ENCODE measurements at regions not wholly inside any gene's neighbourhood (a gene's known extent, or its start where the extent isn't known, plus 50 kb on each side); places are given as distances from the start of the nearest gene placed in this dataset.

GRCh38 chr11:24046731-24047130 lies 450.1 kb upstream of the LUZP2 start:
- H3K4me3 ChIP-seq (ENCODE audit: low read depth, low read length) = no peak overlapping the region
- TF ChIP-seq CTCF (IDR thresholded peaks at IDR 0.05; ENCODE audit: low read depth, low read length) = no peak

GRCh38 chr11:24056051-24056450 lies 440.8 kb upstream of the LUZP2 start:
- no peak for TF ChIP-seq CTCF (IDR thresholded peaks at IDR 0.05; ENCODE audit: low read depth, low read length)
- no peak overlapping the region for H3K4me3 ChIP-seq (ENCODE audit: low read depth, low read length)

GRCh38 chr11:24060125-24060524 lies 436.7 kb upstream of the LUZP2 start:
- no peak overlapping the region for H3K4me3 ChIP-seq (ENCODE audit: low read depth, low read length)
- TF ChIP-seq CTCF (IDR thresholded peaks at IDR 0.05; ENCODE audit: low read depth, low read length) = no peak

- no peak overlapping the region for H3K4me3 ChIP-seq (ENCODE audit: low read depth, low read length)
- TF ChIP-seq CTCF (IDR thresholded peaks at IDR 0.05; ENCODE audit: low read depth, low read length) = no peak
Measured at GRCh38 chr11:24064309-24064903, 432.4 kb upstream of the LUZP2 start.

GRCh38 chr11:24068197-24068596 lies 428.7 kb upstream of the LUZP2 start:
- no peak for TF ChIP-seq CTCF (IDR thresholded peaks at IDR 0.05; ENCODE audit: low read depth, low read length)
- no peak overlapping the region for H3K4me3 ChIP-seq (ENCODE audit: low read depth, low read length)

GRCh38 chr11:24070435-24070834 lies 426.4 kb upstream of the LUZP2 start:
- TF ChIP-seq CTCF (IDR thresholded peaks at IDR 0.05; ENCODE audit: low read depth, low read length) = no peak

DNA sequence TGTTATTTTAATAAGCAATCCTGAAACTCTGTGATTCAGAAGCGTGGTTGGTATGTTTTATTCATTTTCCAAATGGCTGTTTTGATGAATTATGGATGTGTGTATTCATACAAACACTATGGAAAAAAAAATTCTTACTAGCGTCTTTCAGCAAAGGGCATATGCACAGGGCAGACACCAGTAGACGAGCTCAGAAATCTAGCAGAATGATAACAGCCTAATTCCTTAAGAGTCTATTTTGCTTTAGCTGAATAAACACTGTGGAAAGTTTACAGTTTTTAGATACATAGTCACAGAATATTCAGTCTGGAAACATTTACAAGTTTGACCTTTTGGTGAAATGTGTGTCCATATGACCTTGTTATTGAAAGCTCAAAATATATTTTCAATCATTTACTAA lies 418.8 kb upstream of the LUZP2 start:
- no peak for TF ChIP-seq CTCF (IDR thresholded peaks at IDR 0.05; ENCODE audit: low read depth, low read length)

More at GRCh38 chr11:24070435-24070834, 426.4 kb upstream of the LUZP2 start:
- no peak overlapping the region for H3K4me3 ChIP-seq (ENCODE audit: low read depth, low read length)

More for the DNA sequence above, 418.8 kb upstream of the LUZP2 start:
- H3K4me3 ChIP-seq (ENCODE audit: low read depth, low read length) = no peak overlapping the region
